WTC11 (cell line): ENCODE measurements at regions not wholly inside any gene's neighbourhood (a gene's known extent, or its start where the extent isn't known, plus 50 kb on each side); places are given as distances from the start of the nearest gene placed in this dataset.

Source experiments
- ATAC-seq: fragments of 200-7000 bp; cut with Tn5 transposase; 2 replicates; pipeline ENCODE4 v1.10.0; 2021; ENCODE audit warnings: mild to moderate bottlenecking, moderate library complexity
- CTCF ChIA-PET: fragments of 300-600 bp; sonication (Branson Sonifier 250); formaldehyde crosslinking; loops from one replicate; lab custom pipeline; 2021; ENCODE audit warnings: antibody characterized with exemption; lab: Charles Lee
- POLR2A ChIA-PET: fragments of 350-600 bp; sonication (Branson Sonifier 250); formaldehyde crosslinking; loops from one replicate; lab custom pipeline; 2021; ENCODE audit warnings: antibody characterized with exemption; lab: Charles Lee
- DNase-seq: peaks from one replicate; pipeline ENCODE4 v3.0.0; 2021; ENCODE audit warnings: low spot score
- H3K27ac Mint-ChIP-seq: 2 replicates; pipeline ENCODE4 v1.8.0; 2021; ENCODE audit warnings: mixed read lengths
- H3K27me3 Mint-ChIP-seq: 2 replicates; pipeline ENCODE4 v1.8.0; 2021; ENCODE audit warnings: low read depth, mild to moderate bottlenecking, moderate library complexity, mixed read lengths
- H3K36me3 Mint-ChIP-seq: 2 replicates; pipeline ENCODE4 v1.8.0; 2021; ENCODE audit warnings: mixed read lengths
- H3K4me1 Mint-ChIP-seq: 2 replicates; pipeline ENCODE4 v1.8.0; 2022; ENCODE audit warnings: mixed read lengths
- H3K4me3 Mint-ChIP-seq: 2 replicates; pipeline ENCODE4 v1.8.0; 2021; ENCODE audit warnings: mild to moderate bottlenecking, moderate library complexity, mixed read lengths
- H3K9me3 Mint-ChIP-seq: 2 replicates; pipeline ENCODE4 v1.8.0; 2021; ENCODE audit warnings: mixed read lengths
- AFF4 ChIP-seq: sonication (generic); formaldehyde crosslinking; IDR thresholded peaks from 2 replicates; pipeline ENCODE4 v1.8.1; 2023; ENCODE audit warnings: mild to moderate bottlenecking, missing genetic modification reagents, borderline replicate concordance
- CREB1 ChIP-seq: sonication (generic); formaldehyde crosslinking; IDR thresholded peaks from 2 replicates; pipeline ENCODE4 v1.8.0; 2023; ENCODE audit warnings: mild to moderate bottlenecking, missing genetic modification reagents
- E2F1 ChIP-seq: sonication (generic); formaldehyde crosslinking; IDR thresholded peaks from 2 replicates; pipeline ENCODE4 v1.8.0; 2022; ENCODE audit warnings: mild to moderate bottlenecking, missing genetic modification reagents
- EMX1 ChIP-seq: fragments of 250-450 bp; sonication (Bioruptor Pico); IDR thresholded peaks from 2 replicates; pipeline ENCODE4 v1.8.0; 2021; ENCODE audit warnings: mild to moderate bottlenecking
- FOXJ3 ChIP-seq: sonication (generic); formaldehyde crosslinking; IDR thresholded peaks from 2 replicates; pipeline ENCODE4 v1.9.0; 2021; ENCODE audit warnings: missing genetic modification reagents, mild to moderate bottlenecking, borderline replicate concordance
- GTF2I ChIP-seq: fragments of 250-450 bp; sonication (Bioruptor Pico); conservative IDR thresholded peaks from 2 replicates; pipeline ENCODE4 v1.4.0; 2021; ENCODE audit warnings: mild to moderate bottlenecking
- MLX ChIP-seq: sonication (generic); formaldehyde crosslinking; IDR thresholded peaks from 2 replicates; pipeline ENCODE4 v1.8.1; 2023; ENCODE audit warnings: mild to moderate bottlenecking, missing genetic modification reagents, moderate library complexity
- NFE2L1 ChIP-seq: sonication (generic); formaldehyde crosslinking; IDR thresholded peaks from 2 replicates; pipeline ENCODE4 v1.8.1; 2023; ENCODE audit warnings: missing genetic modification reagents
- OVOL2 ChIP-seq: fragments of 250-450 bp; sonication (Bioruptor Pico); IDR thresholded peaks from 2 replicates; pipeline ENCODE4 v1.9.0; 2021; ENCODE audit warnings: mild to moderate bottlenecking, borderline replicate concordance
- PRDM15 ChIP-seq: sonication (generic); formaldehyde crosslinking; IDR thresholded peaks from 2 replicates; pipeline ENCODE4 v1.8.0; 2022; ENCODE audit warnings: missing genetic modification reagents
- PREB ChIP-seq: sonication (generic); formaldehyde crosslinking; IDR thresholded peaks from 2 replicates; pipeline ENCODE4 v1.8.1; 2022; ENCODE audit warnings: mild to moderate bottlenecking, missing genetic modification reagents, moderate library complexity, borderline replicate concordance
- RELA ChIP-seq: sonication (generic); formaldehyde crosslinking; IDR thresholded peaks from 2 replicates; pipeline ENCODE4 v1.8.1; 2022; ENCODE audit warnings: missing genetic modification reagents, mild to moderate bottlenecking, borderline replicate concordance
- SP1 ChIP-seq: sonication (generic); formaldehyde crosslinking; conservative IDR thresholded peaks from 2 replicates; pipeline ENCODE4 v1.8.1; 2022; ENCODE audit warnings: missing genetic modification reagents
- TEAD1 ChIP-seq: sonication (generic); formaldehyde crosslinking; IDR thresholded peaks from 2 replicates; pipeline ENCODE4 v1.8.0; 2022; ENCODE audit warnings: mild to moderate bottlenecking, missing genetic modification reagents
- ZBTB43 ChIP-seq: sonication (generic); formaldehyde crosslinking; IDR thresholded peaks from 2 replicates; pipeline ENCODE4 v1.8.1; 2023; ENCODE audit warnings: mild to moderate bottlenecking, missing genetic modification reagents
- ZNF121 ChIP-seq: sonication (generic); formaldehyde crosslinking; IDR thresholded peaks from 2 replicates; pipeline ENCODE4 v1.8.0; 2023; ENCODE audit warnings: missing genetic modification reagents
- ZNF219 ChIP-seq: sonication (generic); formaldehyde crosslinking; IDR thresholded peaks from 2 replicates; pipeline ENCODE4 v1.8.0; 2023; ENCODE audit warnings: missing genetic modification reagents, mild to moderate bottlenecking, borderline replicate concordance
- ZNF232 ChIP-seq: sonication (generic); formaldehyde crosslinking; IDR thresholded peaks from 2 replicates; pipeline ENCODE4 v1.8.0; 2022; ENCODE audit warnings: mild to moderate bottlenecking, missing genetic modification reagents
- ZNF416 ChIP-seq: fragments of 250-450 bp; sonication (Bioruptor Pico); IDR thresholded peaks from 2 replicates; pipeline ENCODE4 v1.9.0; 2021; ENCODE audit warnings: mild to moderate bottlenecking, inconsistent platforms
- ZNF423 ChIP-seq: fragments of 250-450 bp; sonication (Bioruptor Pico); IDR thresholded peaks from 2 replicates; pipeline ENCODE4 v2.1.2; 2022; ENCODE audit warnings: mild to moderate bottlenecking, moderate library complexity
- ZNF512 ChIP-seq: sonication (generic); formaldehyde crosslinking; IDR thresholded peaks from 2 replicates; pipeline ENCODE4 v1.8.1; 2022; ENCODE audit warnings: missing genetic modification reagents, borderline replicate concordance

- TF ChIP-seq NFE2L1 (CRISPR knock-in tag): no peak
Observed at GRCh38 chr3:106819440-106819839, 557.8 kb upstream of the CCDC54 start (continued).

GRCh38 chr3:106820726-106821362 is 556.4 kb upstream of the CCDC54 start:
- Mint-ChIP-seq H3K9me3 (peaks cover 3% of the 10 kb centered on the region), H3K4me1 (peaks cover 38% of the 10 kb centered on the region), H3K4me3 (no peak overlapping the region), H3K27ac (no peak overlapping the region), H3K36me3 (peaks cover 6% of the 10 kb centered on the region), H3K27me3 (peaks cover 4% of the 10 kb centered on the region; the same call in 1 of the 2 replicates)
- DNase-seq (no peak), ATAC-seq (no peak)
- TF ChIP-seq E2F1 (CRISPR knock-in tag) (no peak), ZNF423 (CRISPR knock-in tag) (no peak), ZNF232 (CRISPR knock-in tag) (no peak), RELA (no peak), AFF4 (CRISPR knock-in tag) (no peak), OVOL2 (no peak), PRDM15 (CRISPR knock-in tag) (no peak), CREB1 (CRISPR knock-in tag) (no peak), ZNF219 (CRISPR knock-in tag) (no peak), ZNF512 (CRISPR knock-in tag) (no peak), ZNF121 (CRISPR knock-in tag) (no peak), GTF2I (CRISPR knock-in tag) (no peak), EMX1 (CRISPR knock-in tag) (no peak), FOXJ3 (CRISPR knock-in tag) (no peak), MLX (CRISPR knock-in tag) (no peak), PREB (CRISPR knock-in tag) (no peak), TEAD1 (CRISPR knock-in tag) (no peak), ZNF416 (CRISPR knock-in tag) (no peak), SP1 (CRISPR knock-in tag) (no peak), ZBTB43 (CRISPR knock-in tag) (no peak)
- ChIA-PET POLR2A (no interaction called here), CTCF (no interaction called here)
